Prostate gland (tissue), 2 donors: ENCODE measurements at regions not wholly inside any gene's neighbourhood (a gene's known extent, or its start where the extent isn't known, plus 50 kb on each side); places are given as distances from the start of the nearest gene placed in this dataset.

ENCODE experiments used
- POLR2A ChIP-seq: fragments of 450-650 bp; IDR thresholded peaks from one replicate; pipeline ENCODE4 v1.6.1; 2016; ENCODE audit warnings: antibody characterized with exemption, mild to moderate bottlenecking
- TF ChIP-seq, protein P1 (sequence below), 4 experiments: fragments of 200-600 bp in 2 of 4; fragments of 450-650 bp in 2 of 4; sonication (generic) in 2 of 4; IDR thresholded peaks; 1 replicate in 3 of 4; 2 replicates in 1 of 4; pipeline ENCODE4 v1.5.1; 2016 to 2019; ENCODE audit warnings: antibody characterized with exemption in 4 of 4, mild to moderate bottlenecking in 2 of 4, moderate library complexity in 2 of 4

DNA sequence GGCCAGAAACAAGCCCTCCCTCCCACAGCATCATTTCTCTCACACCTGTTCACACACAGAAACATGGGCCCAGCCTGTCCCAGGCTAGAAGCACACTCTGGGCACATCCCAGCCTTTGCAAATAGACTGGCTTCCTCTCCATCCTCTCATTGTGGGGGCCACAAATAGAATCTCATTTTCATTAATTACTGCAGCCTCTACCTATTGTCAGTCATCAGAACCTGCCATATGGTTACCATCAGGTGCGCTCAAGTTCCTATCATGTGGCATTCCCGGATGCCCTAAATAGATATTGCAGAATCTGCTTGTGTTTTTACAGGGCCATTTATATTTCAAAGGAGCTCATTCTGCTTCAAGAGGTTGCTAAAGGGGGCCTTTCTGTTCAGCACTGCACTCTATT is 460.7 kb downstream of the BCL11A start:
- TF ChIP-seq, protein P1, sequence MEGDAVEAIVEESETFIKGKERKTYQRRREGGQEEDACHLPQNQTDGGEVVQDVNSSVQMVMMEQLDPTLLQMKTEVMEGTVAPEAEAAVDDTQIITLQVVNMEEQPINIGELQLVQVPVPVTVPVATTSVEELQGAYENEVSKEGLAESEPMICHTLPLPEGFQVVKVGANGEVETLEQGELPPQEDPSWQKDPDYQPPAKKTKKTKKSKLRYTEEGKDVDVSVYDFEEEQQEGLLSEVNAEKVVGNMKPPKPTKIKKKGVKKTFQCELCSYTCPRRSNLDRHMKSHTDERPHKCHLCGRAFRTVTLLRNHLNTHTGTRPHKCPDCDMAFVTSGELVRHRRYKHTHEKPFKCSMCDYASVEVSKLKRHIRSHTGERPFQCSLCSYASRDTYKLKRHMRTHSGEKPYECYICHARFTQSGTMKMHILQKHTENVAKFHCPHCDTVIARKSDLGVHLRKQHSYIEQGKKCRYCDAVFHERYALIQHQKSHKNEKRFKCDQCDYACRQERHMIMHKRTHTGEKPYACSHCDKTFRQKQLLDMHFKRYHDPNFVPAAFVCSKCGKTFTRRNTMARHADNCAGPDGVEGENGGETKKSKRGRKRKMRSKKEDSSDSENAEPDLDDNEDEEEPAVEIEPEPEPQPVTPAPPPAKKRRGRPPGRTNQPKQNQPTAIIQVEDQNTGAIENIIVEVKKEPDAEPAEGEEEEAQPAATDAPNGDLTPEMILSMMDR (IDR thresholded peaks at IDR 0.05): no peak
- no peak for TF ChIP-seq POLR2A
